CD1c-positive myeloid dendritic cell (primary cell): ENCODE measurements at regions not wholly inside any gene's neighbourhood (a gene's known extent, or its start where the extent isn't known, plus 50 kb on each side); places are given as distances from the start of the nearest gene placed in this dataset.

ENCODE experiments used
- DNase-seq: peaks from one replicate; pipeline ENCODE4 v3.0.0-alpha.2; 2016; ENCODE audit errors: extremely low spot score

DNA sequence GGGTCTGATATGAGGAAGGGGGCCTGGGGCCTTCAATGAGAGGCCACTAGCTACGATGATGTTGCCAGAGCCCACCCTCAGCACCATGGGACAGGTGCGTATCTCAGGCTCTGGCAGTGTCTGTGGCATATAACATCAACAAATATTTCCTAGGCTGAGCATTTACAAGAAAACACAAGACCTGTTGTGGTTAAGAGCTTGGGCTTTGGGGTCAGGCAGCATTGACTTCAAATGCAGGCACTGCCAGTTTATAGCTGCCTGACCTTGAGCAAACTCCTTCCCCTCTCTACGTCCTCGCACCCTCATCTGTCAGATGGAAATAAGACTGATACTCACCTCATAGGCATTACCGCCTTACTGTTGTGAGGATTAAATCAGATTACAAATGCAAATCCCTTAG lies 156.0 kb downstream of the KATNAL1 start:
- no peak for DNase-seq

DNA sequence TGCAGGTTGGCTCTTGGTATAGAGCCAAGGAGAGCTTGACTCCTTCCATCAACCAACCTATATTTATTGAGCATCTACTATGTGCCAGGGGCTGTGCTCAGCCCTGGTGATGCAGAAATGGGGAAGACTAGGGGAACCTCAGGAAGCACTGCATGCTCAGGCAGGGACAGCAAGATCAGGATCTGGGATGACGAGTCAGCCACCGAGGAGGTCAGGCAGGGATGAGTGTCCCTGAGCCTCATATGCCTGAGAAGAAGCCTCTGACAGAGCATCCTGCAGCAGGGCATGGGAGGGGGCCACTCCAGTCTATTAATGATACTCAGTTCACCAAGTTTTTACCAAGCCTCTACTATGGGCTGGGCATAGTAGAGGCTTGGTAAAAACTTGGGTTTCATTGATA lies 158.1 kb downstream of the KATNAL1 start:
- no peak for DNase-seq

DNA sequence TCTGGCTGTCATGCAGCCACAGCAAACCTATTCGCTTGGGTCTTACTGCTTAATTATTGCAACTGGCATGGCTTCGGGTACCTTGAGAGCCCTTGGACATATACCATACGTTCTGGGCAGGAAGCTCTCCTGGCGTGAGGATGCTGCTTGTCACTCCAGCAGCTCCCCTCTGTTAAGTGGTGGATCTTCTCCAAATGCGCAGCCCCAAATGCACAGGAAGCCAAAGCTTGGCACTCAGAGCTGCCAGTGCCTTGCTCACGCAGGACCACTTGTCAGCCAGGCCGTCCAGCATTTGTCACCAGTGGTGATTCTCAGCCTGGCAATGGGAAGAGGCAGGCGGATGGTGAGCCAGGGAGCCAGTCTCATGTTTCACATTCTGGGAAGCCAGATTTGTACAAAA lies 158.6 kb downstream of the KATNAL1 start:
- DNase-seq, result no peak

DNA sequence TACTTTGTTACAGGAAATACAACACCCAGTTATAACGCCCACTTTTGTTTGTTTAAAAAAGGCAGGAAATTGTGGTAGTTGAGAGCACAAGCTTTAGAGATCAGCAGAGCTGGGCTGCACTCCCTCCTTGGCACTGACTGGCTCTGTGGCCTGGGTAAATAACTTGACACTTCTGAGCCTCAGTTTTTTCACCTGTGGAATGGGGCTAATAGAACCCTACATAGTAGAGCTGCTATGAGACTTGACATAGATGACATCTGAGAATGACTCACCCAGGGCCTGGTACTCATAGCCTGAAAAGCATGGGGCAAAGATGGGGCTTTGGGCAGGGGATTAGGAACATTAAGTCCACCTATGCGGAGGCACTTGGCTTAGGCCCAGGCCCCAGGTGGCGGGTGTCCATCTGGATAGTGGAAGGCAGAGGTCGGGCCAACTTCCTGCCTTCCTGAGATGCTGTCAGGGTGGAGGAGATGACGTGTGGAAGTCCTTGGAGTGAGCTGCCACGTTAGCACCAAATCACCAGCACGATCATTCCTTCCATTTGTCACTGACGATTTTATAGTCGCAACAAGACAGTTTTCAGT lies 159.1 kb downstream of the KATNAL1 start:
- DNase-seq, result peak; percentile 11

DNA sequence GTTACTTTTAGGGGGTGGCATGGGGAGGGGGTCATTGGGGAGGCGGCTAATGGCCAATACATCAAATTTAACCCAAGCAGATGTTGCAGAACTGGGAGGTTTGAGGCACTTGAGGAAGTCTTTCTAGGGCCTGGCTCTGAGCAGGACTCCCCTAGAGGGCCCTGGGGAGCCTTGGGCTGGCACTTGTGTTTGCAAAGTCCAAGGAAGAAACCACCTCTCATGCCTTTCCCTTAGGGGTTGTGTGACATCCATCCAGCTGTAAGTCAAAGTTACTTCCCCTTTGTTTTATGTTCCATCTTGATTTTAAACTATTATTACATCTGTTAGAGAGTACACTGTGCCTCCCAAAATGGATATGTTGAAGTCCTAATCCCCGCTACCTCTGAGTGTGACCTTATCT lies 159.9 kb downstream of the KATNAL1 start:
- DNase-seq, result no peak

DNA sequence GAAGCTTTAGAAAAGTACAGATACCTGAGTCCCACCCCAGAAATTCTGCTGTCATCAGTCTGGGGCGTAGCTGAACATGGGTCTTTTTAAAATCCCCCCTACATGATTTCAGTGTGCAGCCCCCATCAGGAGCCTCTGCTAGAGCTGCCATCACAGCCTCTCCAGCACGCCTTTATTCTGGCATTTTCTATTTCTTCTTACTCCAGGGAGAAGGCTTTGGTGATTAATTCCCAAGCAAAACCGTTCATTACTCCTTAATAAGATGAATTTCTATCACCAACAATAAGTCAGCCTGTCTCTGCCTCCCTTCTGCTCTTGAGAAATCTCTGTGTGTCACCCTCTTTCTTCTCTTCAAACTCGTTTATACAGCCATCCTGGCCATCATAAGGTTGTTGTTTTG lies 160.3 kb downstream of the KATNAL1 start:
- no peak for DNase-seq

DNA sequence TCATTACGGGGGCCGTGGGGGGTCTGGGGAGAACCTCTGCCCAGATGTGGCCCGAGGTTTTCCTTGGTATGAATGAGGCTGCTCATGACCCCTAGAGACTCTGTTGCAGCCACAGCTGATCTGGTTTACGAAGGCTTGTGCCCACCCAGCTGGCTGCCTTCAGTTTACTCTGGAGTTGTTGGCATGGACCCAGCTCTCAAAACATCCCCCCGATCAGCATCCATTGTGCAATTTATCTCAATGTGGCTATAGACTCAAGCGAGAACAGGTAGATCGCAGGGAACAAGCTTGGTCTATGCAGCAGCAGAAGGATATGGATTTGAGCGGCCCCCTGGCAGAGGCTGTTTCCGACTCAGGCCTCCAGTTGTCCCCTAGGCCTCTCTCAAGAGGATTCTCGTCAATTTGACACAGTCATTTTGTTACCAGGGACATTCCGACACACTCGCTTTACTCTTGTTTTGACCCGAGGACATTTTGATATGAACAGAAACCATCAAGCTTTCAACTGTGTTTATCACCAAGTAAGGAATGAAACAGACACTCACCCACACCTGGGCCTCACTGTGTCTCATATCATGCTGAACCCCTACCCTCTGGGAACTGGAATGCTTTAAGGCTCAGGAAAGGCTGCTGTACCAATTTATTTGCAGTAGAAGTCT lies 161.5 kb downstream of the KATNAL1 start:
- DNase-seq, result no peak

DNA sequence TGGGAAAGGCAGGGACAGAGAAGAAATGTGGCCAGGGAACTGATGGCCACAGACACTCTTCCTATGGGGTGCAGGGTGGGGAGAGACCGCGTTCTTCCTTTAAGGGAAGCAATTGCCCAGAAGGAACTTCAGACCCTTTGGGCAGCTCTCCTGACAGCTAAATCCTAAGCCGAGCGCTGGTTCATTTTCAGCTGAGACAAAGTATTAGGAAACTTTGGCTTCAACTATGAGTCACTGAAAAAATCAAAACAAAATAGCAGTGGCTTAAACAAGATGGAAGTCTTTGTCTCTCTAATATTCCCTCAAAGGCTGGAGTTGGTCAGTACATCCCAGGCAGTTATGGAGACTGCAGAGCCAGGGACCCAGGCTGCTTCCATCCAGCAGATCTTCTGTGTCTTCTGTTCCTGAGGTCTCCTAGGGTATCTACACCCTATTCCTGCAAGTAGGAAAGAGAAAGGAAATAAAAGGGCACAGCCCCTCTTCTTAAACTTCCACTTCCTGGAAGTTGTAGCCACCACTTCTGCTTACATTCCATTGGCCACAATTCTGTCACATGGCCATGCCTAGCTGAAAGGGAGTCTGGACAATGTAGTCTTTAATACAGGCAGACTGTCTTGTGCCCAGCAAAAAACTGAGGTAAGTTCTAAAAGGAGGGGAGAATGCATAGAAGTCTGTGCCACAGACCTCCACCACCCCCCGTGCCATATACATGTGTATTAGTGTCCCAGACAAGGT lies 163.5 kb downstream of the KATNAL1 start:
- peak; percentile 8 for DNase-seq

DNA sequence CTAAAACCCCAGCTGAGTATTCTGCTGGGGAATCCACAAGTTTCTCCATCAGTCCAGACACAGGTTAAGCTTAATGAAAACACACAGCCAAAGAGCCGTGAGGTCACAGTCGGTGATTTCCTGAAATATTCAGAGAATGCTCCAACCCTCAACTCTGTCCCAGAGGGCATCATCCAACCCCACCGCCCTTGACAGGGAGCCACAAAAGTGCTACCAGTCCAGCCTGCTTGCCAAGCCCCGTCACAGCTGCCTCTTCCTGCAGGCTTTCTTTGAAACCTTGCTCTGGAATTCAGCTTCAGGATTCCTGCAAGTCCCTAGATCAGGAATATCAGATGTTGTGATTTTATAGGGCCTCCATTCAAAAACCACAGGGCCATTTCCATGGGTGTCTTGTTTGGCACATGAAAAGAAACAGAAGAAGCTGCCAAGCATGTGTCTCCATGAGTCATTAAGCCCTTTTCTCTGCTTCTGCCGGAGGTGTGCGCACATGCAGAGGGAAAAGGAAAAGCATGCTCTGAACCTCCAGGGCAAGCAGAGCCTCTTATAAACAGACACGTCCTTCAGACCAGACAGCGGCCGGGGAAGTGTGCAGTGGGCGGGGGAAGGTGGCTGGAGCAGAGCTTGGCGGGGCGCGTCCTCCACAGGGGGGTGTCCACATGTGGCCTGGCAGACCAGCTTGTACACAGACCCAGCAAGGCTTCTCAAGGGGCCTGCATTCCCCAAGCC lies 164.7 kb downstream of the KATNAL1 start:
- DNase-seq, result no peak

DNA sequence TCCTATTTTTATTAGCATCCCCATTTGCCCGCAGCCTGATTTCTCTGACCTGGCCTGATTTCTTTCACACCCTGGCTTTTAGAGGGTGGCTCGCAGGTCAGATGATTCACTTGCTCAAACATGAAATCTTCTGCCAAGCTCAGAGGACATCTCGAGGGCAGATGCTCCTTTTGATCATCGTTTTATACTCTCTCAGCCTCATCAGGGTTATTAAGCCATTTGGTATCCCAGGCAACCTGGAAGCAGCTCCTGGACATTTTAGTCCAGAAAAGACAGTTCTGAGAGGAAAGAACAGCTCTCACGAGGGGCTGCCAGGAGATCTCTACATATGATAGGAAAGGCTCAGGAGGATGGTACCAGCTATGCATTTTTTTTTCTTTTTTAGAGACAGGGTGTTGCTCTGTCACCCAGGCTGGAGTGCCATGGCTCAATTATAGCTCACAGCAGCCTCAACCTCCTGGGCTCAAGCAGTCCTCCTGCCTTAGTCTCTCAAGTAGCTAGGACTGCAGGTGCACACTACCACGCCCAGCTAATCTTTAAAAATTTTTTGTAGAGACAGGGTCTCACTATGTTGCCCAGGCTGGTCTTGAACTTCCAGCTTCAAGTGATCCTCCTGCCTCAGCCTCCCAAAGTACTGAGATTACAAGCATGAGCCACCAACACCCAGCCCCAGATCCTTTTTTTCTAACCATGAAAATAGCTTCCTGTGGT lies 165.4 kb downstream of the KATNAL1 start:
- no peak for DNase-seq

DNA sequence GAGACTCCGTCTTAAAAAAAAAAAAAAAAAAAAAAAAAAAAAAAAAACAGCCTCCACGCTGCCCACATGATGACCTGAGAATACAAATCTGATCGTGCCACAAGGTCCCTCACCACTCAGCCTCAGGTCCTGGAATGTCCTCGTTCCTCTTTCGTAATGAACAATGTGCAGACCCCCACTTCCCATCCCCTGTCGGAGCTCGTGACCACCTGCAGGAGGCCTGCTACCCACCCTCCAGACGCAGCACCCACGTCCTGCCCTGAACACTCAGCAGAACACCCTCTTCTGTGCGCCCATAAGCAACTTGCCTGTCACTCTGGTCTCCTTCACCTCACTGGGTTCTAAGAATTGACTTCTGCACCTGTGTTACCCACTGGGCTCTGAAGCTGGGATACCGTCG lies 166.4 kb downstream of the KATNAL1 start:
- DNase-seq, result no peak

DNA sequence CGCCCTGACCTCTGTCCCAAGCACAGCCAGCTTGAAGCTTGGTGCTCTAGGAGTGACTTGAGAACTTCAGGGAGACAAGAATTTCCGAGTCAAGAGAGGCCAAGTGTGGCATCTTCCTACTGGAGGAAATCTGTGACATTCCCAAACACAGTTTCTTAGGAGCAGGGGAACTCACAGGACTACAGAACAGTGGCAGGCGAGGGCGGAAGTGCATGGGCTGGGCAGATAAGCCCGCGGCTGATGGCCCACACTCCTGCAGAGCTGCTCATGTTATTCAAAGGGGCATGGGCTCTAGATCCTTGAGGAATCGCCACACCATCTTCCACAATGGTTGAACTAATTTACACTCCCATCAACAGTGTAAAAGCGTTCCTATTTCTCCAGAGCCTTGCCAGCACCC lies 168.8 kb downstream of the KATNAL1 start:
- no peak for DNase-seq

DNA sequence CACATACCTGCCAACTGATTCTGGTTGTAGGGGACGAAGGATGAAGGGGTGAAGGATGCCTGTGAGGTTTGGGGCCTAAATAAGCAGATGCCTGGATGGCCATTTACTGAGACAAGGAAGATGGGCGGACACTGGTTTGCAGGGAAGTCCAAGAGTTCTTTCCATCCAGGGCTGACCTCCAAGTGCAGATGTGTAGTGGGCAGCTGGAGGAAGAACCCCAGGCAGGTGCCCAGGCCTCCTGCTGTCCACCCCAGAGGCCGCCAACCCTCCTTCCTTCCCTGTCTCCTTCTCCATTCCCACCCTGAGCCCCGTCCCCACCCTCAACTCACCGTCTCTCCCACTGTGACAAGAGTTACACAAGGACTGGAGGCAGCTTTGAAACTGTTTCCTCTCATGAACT lies 171.5 kb downstream of the KATNAL1 start:
- no peak for DNase-seq

DNA sequence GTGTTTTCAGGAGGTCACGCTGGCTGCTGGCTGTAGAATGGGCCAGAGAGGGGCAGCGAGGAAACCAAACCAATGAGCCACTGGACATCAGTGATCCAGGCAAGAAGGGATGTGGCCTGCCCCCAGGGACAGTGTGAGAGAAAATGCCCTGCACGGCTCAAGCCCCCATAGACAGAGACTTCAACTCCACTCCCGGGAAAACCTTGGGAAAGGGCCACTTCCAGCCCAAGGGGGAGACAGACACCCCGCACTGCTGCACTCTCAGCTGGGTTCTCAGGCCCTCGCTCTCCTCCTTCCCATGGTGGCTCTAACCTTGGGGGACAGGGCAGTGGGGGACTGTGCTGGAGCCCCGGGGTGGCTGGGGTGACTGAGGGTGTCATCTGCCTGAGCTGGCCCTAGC lies 172.0 kb downstream of the KATNAL1 start:
- no peak for DNase-seq

DNA sequence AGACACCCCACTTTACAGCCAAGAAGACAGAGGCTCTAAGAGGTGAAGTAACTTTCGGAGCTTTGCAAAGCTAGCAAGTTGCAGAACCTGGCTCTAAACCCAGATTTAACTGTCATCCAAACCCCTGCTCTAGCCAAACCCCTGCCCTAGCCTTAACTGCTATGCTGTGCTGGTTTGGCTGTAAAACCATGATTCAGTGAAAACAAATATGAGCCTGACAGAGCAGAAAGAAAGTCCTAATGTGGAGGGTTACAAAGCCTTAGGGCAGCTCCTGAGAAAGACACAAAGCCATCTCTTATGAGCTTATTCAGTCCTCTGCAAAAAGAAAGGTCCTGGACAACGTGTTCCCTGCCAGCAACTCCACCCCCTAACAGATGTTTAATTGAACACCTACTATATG lies 172.8 kb downstream of the KATNAL1 start:
- no peak for DNase-seq

DNA sequence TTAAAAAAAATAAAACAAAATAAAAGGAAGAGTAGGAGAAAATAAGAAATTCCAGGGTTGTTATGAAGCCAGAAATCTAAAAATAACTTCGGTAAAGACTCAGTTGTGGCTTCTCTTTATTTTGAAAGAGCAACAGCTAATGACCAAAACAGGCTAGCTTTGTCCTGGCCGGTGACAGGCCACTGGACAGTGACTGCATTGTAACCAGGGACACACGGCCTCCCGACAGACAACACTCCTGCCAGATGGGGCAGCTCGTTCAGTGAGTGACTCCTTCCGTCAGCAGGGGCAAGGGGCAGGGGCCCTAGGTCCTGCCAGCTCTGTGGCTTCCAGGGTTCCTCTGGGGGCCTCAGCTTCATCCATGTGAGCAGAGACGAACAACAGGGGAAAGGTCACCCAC lies 173.4 kb downstream of the KATNAL1 start:
- DNase-seq, result no peak

DNA sequence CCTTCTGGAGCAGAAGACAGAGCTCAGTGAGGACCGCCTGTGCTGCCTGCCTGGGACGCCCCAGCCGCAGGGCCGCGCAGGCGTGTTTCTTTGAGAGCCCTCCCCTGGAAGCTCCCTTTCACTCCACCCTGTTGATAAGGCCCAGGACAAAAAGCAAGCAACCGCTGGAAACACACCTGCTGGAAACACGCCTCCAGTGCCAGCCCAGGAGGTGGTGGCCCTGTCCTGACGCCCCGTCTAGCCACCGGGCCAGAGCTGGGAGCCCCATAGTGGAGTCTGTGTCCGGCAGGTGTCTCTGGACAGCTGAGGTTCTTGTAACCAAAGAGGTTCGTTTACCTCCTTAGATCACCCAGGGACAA lies 173.8 kb downstream of the KATNAL1 start:
- no peak for DNase-seq

DNA sequence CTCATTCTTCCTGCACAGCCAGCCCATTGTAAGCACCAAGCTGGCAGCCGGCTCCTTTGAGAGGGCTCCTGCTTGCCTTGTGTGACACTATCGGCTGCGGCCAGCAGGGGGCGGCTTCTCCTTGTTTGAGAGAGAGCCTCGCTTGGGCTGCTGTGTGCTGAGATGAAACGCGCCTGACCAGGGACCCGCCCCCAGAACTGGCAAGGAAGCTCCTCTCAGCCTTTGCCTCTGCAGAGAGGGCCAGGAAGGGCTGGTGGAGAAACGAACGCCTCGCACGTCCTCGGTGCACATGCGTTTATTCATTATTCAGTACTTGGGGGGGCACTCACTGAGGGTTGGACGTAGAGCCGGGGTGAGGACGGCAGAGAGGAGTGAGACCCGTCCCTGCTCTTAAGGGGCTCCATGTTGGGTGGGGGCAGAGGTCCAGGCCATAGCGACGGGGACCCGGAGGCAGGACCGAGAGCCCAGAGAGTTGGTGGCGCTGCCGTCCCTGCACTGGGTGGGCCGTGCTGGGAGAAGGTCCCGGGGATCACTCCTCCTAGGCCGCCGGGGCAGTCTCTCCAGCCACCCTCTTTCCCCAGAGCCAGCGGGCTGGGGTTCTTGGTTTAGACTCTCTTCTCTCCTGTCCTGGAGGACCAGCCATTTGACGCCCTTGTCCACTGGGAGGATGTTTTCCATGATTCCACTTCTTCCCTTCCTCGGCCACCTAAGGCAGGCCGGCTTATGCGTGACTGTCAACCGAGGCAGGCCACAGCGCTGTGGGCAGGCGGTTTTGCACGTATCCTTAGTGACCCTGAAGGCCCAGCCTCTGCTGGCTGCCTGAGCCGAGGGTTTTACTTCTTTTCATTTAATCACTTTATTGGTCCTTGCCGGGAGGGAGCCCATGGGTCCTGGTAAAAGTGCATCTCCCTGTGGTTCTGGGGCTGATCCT lies 174.5 kb downstream of the KATNAL1 start:
- peak; percentile 94 for DNase-seq

DNA sequence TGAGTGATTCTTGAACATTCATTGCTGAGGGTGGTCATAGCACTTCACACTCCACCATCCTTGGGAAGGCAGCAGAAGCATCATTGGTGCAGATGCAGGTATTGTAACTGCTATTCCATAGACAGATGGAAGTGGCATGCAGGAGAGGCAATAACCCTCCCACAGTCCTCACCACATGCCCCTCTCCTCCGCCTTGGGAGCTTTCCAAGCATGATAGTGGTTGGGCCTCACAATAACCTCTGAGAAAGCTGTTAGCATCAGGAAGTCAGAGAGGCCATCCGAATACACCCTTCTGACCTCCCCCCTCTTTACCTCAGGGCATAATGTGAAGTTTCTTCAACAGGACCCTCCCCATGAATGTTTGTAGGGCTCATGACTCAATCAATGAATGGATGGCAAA lies 177.9 kb downstream of the KATNAL1 start:
- no peak for DNase-seq

DNA sequence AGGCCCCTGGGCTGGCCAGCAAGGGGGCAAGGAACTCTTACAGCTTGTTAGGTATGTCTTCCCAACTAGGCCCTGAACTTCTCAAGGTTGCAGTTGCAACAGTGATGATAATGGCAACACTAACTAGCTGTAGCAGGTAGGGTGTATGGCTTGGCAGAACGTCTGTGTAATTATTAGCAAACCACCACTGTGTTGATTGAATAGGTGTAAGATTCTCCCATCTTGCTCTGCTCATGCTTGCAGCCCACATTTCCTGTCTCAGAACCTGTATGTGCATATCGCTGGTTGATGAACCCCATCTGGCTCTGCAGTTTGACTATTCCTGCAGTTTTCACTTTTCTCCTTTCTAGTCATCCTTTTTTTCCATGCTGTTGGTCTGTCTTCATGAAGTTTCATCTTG lies 178.8 kb downstream of the KATNAL1 start:
- DNase-seq, result no peak

DNA sequence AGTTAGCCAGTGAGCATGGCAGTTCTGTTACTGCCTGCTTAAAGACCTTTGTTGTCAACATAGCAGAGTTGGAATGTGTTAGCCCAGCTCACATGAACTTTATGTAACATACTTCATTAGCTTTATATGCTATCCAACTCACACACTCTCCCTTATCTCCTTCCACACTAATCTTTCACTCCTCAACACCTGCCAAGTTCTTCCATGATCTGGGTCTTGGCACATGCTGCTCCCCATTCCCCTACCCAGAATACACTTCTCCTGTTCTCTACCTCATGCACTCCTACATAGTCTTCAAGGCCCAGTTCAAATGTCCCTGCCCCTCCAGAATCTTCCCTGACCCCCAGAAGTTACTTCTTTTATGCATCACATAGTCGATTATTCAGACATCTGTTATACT lies 179.3 kb downstream of the KATNAL1 start:
- DNase-seq, result no peak
